HepG2 (cell line): ENCODE measurements at regions not wholly inside any gene's neighbourhood (a gene's known extent, or its start where the extent isn't known, plus 50 kb on each side); places are given as distances from the start of the nearest gene placed in this dataset.

Experiments
- ATAC-seq: fragments of 200-7000 bp; cut with Tn5 transposase; 3 replicates; pipeline ENCODE4 v1.9.1; 2020; ENCODE audit warnings: mild to moderate bottlenecking, moderate library complexity
- BruUV-seq: library from RNA; stranded (reverse); fragments of 400-500 nt; replicated peaks from 2 replicates; lab custom pipeline; 2021; lab: Mats Ljungman, UMichigan
- CTCF ChIA-PET: fragments of 300-600 bp; formaldehyde crosslinking; extraction: SDS; loops from one replicate; lab custom pipeline; 2021; ENCODE audit warnings: low total read pairs, inconsistent platforms, low intra/inter-chr PET ratio; lab: Yijun Ruan, JAX
- POLR2A ChIA-PET: fragments of 350-600 bp; sonication (Branson Sonifier 250); formaldehyde crosslinking; loops from one replicate; lab custom pipeline; 2020; ENCODE audit warnings: antibody characterized with exemption, inconsistent platforms; lab: Yijun Ruan, JAX
- DNase-seq: peaks from one replicate; pipeline ENCODE4 v3.0.0-alpha.2; 2015; ENCODE audit warnings: low spot score
- FAIRE-seq: peaks from 3 replicates; lab custom pipeline; 2011; peaks lifted over from hg19 to GRCh38; lab: Jason Lieb, UNC
- H2AFZ ChIP-seq: one replicate; pipeline ENCODE4 v1.6.1; 2011; ENCODE audit warnings: low read length, inconsistent platforms
- H3K27ac ChIP-seq: fragments of 300-600 bp; 3 replicates; pipeline ENCODE4 v1.8.0; 2011; ENCODE audit warnings: mixed run types, mild to moderate bottlenecking, mixed read lengths, low read length, inconsistent platforms; ENCODE audit not compliant: insufficient read depth; ENCODE audit errors: extremely low read length
- H3K27me3 ChIP-seq, 2 experiments: fragments of 200-600 bp in 1 of 2; 2 replicates in 1 of 2; 3 replicates in 1 of 2; pipeline versions ENCODE4 v1.6.0 to v1.8.0; 2011; ENCODE audit warnings: low read length in 2 of 2, mild to moderate bottlenecking in 2 of 2, moderate library complexity in 2 of 2, inconsistent platforms in 1 of 2; ENCODE audit not compliant: insufficient read depth in 2 of 2, control insufficient read depth in 1 of 2
- H3K36me3 ChIP-seq, 2 experiments: fragments of 200-600 bp in 1 of 2; replicated peaks in 1 of 2; 2 replicates in 1 of 2; 3 replicates in 1 of 2; pipeline versions ENCODE4 v1.5.1 to v1.8.0; 2011; ENCODE audit warnings: low read length in 2 of 2, inconsistent platforms in 1 of 2; ENCODE audit not compliant: insufficient read depth in 2 of 2, control insufficient read depth in 1 of 2
- H3K4me1 ChIP-seq: 2 replicates; pipeline ENCODE4 v1.5.1; 2012; ENCODE audit warnings: low read length, inconsistent platforms; ENCODE audit not compliant: insufficient read depth
- H3K4me2 ChIP-seq: 2 replicates; pipeline ENCODE4 v1.6.0; 2011; ENCODE audit warnings: low read depth, low read length, inconsistent platforms
- H3K4me3 ChIP-seq, 3 experiments: fragments of 200-600 bp in 1 of 3; sonication (generic), shearing (Covaris generic) in 1 of 3; replicated peaks in 1 of 3; 2 replicates each; pipeline ENCODE4 v1.5.1; 2011 to 2016; ENCODE audit warnings: low read length in 3 of 3, inconsistent platforms in 2 of 3, low read depth in 2 of 3, mild to moderate bottlenecking in 2 of 3, control low read depth in 1 of 3, mixed read lengths in 1 of 3; ENCODE audit not compliant: insufficient read depth in 1 of 3
- H3K79me2 ChIP-seq: one replicate; pipeline ENCODE4 v1.6.1; 2011; ENCODE audit warnings: low read length, inconsistent platforms; ENCODE audit not compliant: insufficient read depth
- H3K9ac ChIP-seq: 2 replicates; pipeline ENCODE4 v1.6.0; 2011; ENCODE audit warnings: mild to moderate bottlenecking, low read depth, low read length, inconsistent platforms; ENCODE audit not compliant: insufficient read depth
- H3K9me3 ChIP-seq: 2 replicates; pipeline ENCODE4 v1.5.1; 2012; ENCODE audit warnings: mild to moderate bottlenecking, low read length
- H4K20me1 ChIP-seq: 2 replicates; pipeline ENCODE4 v1.6.0; 2011; ENCODE audit warnings: inconsistent platforms, mild to moderate bottlenecking, low read length, moderate library complexity; ENCODE audit not compliant: insufficient read depth
- ATM ChIP-seq: fragments of 450-650 bp; IDR thresholded peaks from 2 replicates; pipeline ENCODE4 v1.7.1; 2017; ENCODE audit warnings: mild to moderate bottlenecking, borderline replicate concordance
- DPF2 ChIP-seq: sonication (generic); formaldehyde crosslinking; IDR thresholded peaks from 2 replicates; pipeline ENCODE4 v1.4.0; 2020; ENCODE audit warnings: mild to moderate bottlenecking, low read depth, missing genetic modification reagents, borderline replicate concordance
- EP300 ChIP-seq, 3 experiments: sonication (generic) in 1 of 3; formaldehyde crosslinking in 1 of 3; IDR thresholded peaks; 2 replicates each; pipeline versions ENCODE4 v1.5.1 to v1.6.1; 2011 to 2020; ENCODE audit warnings: low read depth in 2 of 3, low read length in 2 of 3, borderline replicate concordance in 1 of 3, improper control_type of control experiment in 1 of 3, mild to moderate bottlenecking in 1 of 3, missing genetic modification reagents in 1 of 3, moderate library complexity in 1 of 3
- IKZF1 ChIP-seq: fragments of 450-650 bp; IDR thresholded peaks from 2 replicates; pipeline ENCODE4 v1.7.1; 2016
- JUNB ChIP-seq: sonication (generic); formaldehyde crosslinking; IDR thresholded peaks from 2 replicates; pipeline ENCODE4 v1.8.0; 2022; ENCODE audit warnings: missing genetic modification reagents, mild to moderate bottlenecking, borderline replicate concordance
- KDM2A ChIP-seq: sonication (generic); formaldehyde crosslinking; IDR thresholded peaks from 2 replicates; pipeline ENCODE4 v1.4.0; 2020; ENCODE audit warnings: low read depth, missing genetic modification reagents, borderline replicate concordance
- RFX1 ChIP-seq: fragments of 450-650 bp; IDR thresholded peaks from 2 replicates; pipeline ENCODE4 v1.6.1; 2017
- SOX6 ChIP-seq, 2 experiments: fragments of 450-650 bp in 1 of 2; sonication (generic) in 1 of 2; formaldehyde crosslinking in 1 of 2; IDR thresholded peaks; 2 replicates each; pipeline versions ENCODE4 v1.4.0 to v1.6.1; 2017 to 2020; ENCODE audit warnings: antibody characterized with exemption in 1 of 2, mild to moderate bottlenecking in 1 of 2, missing genetic modification reagents in 1 of 2
- XRCC5 ChIP-seq: fragments of 200-400 bp; formaldehyde crosslinking; optimal IDR thresholded peaks from 2 replicates; pipeline ENCODE3; 2017; ENCODE audit warnings: mild to moderate bottlenecking, low read length
- ZNF232 ChIP-seq: sonication (generic); formaldehyde crosslinking; IDR thresholded peaks from 2 replicates; pipeline ENCODE4 v1.4.0; 2020; ENCODE audit warnings: missing genetic modification reagents, borderline replicate concordance
- ZNF333 ChIP-seq: sonication (generic); formaldehyde crosslinking; IDR thresholded peaks from 2 replicates; pipeline ENCODE4 v1.4.0; 2020; ENCODE audit warnings: mild to moderate bottlenecking, missing genetic modification reagents, borderline replicate concordance
- ZNF720 ChIP-seq: sonication (generic); formaldehyde crosslinking; IDR thresholded peaks from 2 replicates; pipeline ENCODE4 v1.4.0; 2020; ENCODE audit warnings: missing genetic modification reagents
- ZNF777 ChIP-seq: sonication (generic); formaldehyde crosslinking; IDR thresholded peaks from 2 replicates; pipeline ENCODE4 v1.4.0; 2020; ENCODE audit warnings: missing genetic modification reagents
- ZSCAN25 ChIP-seq: sonication (generic); formaldehyde crosslinking; IDR thresholded peaks from 2 replicates; pipeline ENCODE4 v1.8.0; 2022; ENCODE audit warnings: mild to moderate bottlenecking, missing genetic modification reagents
- WGBS: methylation state at CpG from one replicate; pipeline ENCODE4 v1.1.6; 2017; ENCODE audit warnings: low lambda C conversion rate; 5-methylcytosine and 5-hydroxymethylcytosine counted together
- in situ Hi-C: cut with HindIII; loops from 2 replicates; pipeline ENCODE4 v1.10.0; 2017; ENCODE audit warnings: low pct_unique_long_range_greater_than_20kb; ENCODE audit not compliant: extremely low pct_ligation_motif_present
- intact Hi-C: fragments of 100-400 bp; cut with micrococcal nuclease; formaldehyde crosslinking; loops from one replicate; pipeline ENCODE4 v1.10.0; 2022; ENCODE audit not compliant: unreplicated experiment
- TF ChIP-seq, protein P1 (sequence below): sonication (generic); formaldehyde crosslinking; IDR thresholded peaks from 2 replicates; pipeline ENCODE4 v1.4.0; 2020; ENCODE audit warnings: missing genetic modification reagents
- TF ChIP-seq, protein P2 (sequence below): sonication (generic); formaldehyde crosslinking; IDR thresholded peaks from 2 replicates; pipeline ENCODE4 v1.4.0; 2020; ENCODE audit warnings: missing genetic modification reagents, borderline replicate concordance
- TF ChIP-seq, protein P3 (sequence below): sonication (generic); formaldehyde crosslinking; IDR thresholded peaks from 2 replicates; pipeline ENCODE4 v1.4.0; 2020; ENCODE audit warnings: mild to moderate bottlenecking, low read depth, missing genetic modification reagents

DNA sequence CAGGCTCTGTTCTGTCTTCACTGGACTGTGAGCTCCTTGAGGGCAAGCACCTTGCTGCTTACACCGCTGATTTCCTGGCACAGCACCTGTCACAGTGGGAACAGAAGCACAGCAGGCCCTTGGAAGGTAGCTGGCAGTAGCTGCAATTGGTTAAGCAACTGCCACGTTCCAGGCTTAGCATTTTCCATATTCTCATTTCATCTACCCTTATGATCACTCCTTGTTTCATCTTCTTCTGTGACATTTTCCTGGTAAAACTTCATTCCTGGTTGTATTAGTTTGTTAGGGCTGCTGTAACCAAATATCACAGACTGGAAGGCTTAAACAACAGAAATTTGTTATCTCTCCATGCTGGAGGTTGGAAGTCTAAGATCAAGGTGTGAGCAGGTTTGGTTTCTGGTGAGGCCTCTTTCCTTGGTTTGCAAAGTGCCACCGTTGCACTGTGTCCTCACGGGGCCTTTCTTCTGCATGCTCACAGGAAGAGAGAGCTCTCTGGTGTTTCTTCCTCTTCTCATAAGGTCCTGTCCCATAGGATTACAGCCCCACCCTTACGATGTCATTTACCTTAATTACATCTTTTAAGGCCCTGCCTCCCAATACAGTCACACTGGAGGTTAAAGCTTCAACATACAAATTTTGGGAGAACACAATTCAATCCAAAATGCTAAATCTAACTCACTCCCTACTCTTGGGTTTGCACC is 121.7 kb upstream of the CPSF6 start:
- WGBS = 32% methylated on average over 5 of the region's 5 CpGs
- H3K4me1 ChIP-seq = no peaks in the 10 kb centered on the region
- H3K79me2 ChIP-seq = no peaks in the 10 kb centered on the region
- DNase-seq (no peak), FAIRE-seq (no peak), ATAC-seq (no peak)
- H3K36me3 ChIP-seq = no peaks in the 10 kb centered on the region
- in situ Hi-C loops = no loop called here
- H2AFZ ChIP-seq = no peak overlapping the region
- no peaks in the 10 kb centered on the region for H3K9me3 ChIP-seq
- H3K4me2 ChIP-seq = no peak overlapping the region
- no peak overlapping the region for H3K9ac ChIP-seq
- ChIA-PET CTCF (no interaction called here), POLR2A (no interaction called here)
- intact Hi-C loops = no loop called here
- BruUV-seq = no TSS peak
- no peak overlapping the region for H3K4me3 ChIP-seq
- H4K20me1 ChIP-seq = no peaks in the 10 kb centered on the region
- H3K27me3 ChIP-seq = peaks cover 0 to 6% of the 10 kb centered on the region in 2 experiments; a peak in 1 of 5 replicates
- H3K27ac ChIP-seq = no peak overlapping the region
- TF ChIP-seq DPF2 = no peak
- no peak for TF ChIP-seq ZNF720 (CRISPR knock-in tag)
- TF ChIP-seq, protein P1, sequence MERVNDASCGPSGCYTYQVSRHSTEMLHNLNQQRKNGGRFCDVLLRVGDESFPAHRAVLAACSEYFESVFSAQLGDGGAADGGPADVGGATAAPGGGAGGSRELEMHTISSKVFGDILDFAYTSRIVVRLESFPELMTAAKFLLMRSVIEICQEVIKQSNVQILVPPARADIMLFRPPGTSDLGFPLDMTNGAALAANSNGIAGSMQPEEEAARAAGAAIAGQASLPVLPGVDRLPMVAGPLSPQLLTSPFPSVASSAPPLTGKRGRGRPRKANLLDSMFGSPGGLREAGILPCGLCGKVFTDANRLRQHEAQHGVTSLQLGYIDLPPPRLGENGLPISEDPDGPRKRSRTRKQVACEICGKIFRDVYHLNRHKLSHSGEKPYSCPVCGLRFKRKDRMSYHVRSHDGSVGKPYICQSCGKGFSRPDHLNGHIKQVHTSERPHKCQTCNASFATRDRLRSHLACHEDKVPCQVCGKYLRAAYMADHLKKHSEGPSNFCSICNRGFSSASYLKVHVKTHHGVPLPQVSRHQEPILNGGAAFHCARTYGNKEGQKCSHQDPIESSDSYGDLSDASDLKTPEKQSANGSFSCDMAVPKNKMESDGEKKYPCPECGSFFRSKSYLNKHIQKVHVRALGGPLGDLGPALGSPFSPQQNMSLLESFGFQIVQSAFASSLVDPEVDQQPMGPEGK = no peak
- no peak for TF ChIP-seq IKZF1
- no peak for TF ChIP-seq XRCC5
- no peak for TF ChIP-seq ATM
- TF ChIP-seq EP300 (IDR thresholded peaks at IDR 0.05; ENCODE audit: low read depth in 2 of 2, low read length in 2 of 2) = no peak
- no peak for TF ChIP-seq EP300 (CRISPR knock-in tag; IDR thresholded peaks at IDR 0.05; ENCODE audit: borderline replicate concordance)
- TF ChIP-seq, protein P2, sequence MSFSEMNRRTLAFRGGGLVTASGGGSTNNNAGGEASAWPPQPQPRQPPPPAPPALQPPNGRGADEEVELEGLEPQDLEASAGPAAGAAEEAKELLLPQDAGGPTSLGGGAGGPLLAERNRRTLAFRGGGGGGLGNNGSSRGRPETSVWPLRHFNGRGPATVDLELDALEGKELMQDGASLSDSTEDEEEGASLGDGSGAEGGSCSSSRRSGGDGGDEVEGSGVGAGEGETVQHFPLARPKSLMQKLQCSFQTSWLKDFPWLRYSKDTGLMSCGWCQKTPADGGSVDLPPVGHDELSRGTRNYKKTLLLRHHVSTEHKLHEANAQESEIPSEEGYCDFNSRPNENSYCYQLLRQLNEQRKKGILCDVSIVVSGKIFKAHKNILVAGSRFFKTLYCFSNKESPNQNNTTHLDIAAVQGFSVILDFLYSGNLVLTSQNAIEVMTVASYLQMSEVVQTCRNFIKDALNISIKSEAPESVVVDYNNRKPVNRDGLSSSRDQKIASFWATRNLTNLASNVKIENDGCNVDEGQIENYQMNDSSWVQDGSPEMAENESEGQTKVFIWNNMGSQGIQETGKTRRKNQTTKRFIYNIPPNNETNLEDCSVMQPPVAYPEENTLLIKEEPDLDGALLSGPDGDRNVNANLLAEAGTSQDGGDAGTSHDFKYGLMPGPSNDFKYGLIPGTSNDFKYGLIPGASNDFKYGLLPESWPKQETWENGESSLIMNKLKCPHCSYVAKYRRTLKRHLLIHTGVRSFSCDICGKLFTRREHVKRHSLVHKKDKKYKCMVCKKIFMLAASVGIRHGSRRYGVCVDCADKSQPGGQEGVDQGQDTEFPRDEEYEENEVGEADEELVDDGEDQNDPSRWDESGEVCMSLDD (CRISPR knock-in tag) = no peak
- TF ChIP-seq, protein P3, sequence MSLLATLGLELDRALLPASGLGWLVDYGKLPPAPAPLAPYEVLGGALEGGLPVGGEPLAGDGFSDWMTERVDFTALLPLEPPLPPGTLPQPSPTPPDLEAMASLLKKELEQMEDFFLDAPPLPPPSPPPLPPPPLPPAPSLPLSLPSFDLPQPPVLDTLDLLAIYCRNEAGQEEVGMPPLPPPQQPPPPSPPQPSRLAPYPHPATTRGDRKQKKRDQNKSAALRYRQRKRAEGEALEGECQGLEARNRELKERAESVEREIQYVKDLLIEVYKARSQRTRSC = no peak
- no peak for TF ChIP-seq JUNB (CRISPR knock-in tag)
- no peak for TF ChIP-seq SOX6 (IDR thresholded peaks at IDR 0.05)
- no peak for TF ChIP-seq SOX6 (CRISPR knock-in tag; IDR thresholded peaks at IDR 0.05)
- TF ChIP-seq ZNF232 (CRISPR knock-in tag) = no peak
- TF ChIP-seq ZNF777 (CRISPR knock-in tag) = no peak
- TF ChIP-seq ZNF333 (CRISPR knock-in tag) = no peak
- no peak for TF ChIP-seq ZSCAN25 (CRISPR knock-in tag)
- TF ChIP-seq KDM2A (CRISPR knock-in tag) = no peak
- TF ChIP-seq RFX1 = no peak
